ENCODE measurements at regions not wholly inside any gene's neighbourhood (a gene's known extent, or its start where the extent isn't known, plus 50 kb on each side); places are given as distances from the start of the nearest gene placed in this dataset.

GRCh38 chr10:4326647-4327046 is 499.4 kb upstream of the AKR1E2 start:
- no peak for TF ChIP-seq CTCF (IDR thresholded peaks at IDR 0.05)
- no peak for TF ChIP-seq POLR2A (IDR thresholded peaks at IDR 0.05)

Measured in testis (tissue), 2 donors.